BE2C (cell line): ENCODE measurements at regions not wholly inside any gene's neighbourhood (a gene's known extent, or its start where the extent isn't known, plus 50 kb on each side); places are given as distances from the start of the nearest gene placed in this dataset.

Experiments used
- DNase-seq: peaks from one replicate; pipeline ENCODE4 v3.0.0-alpha.2; 2020
- H3K27me3 ChIP-seq: fragments of 250-450 bp; sonication (Bioruptor Pico); 2 replicates; pipeline ENCODE4 v1.5.1; 2020; ENCODE audit warnings: mild to moderate bottlenecking
- H3K36me3 ChIP-seq: fragments of 250-450 bp; sonication (Bioruptor Pico); 2 replicates; pipeline ENCODE4 v1.5.1; 2020; ENCODE audit warnings: mild to moderate bottlenecking
- H3K4me1 ChIP-seq: fragments of 250-450 bp; sonication (Bioruptor Pico); 2 replicates; pipeline ENCODE4 v1.5.1; 2020
- H3K4me3 ChIP-seq: 2 replicates; pipeline ENCODE4 v1.5.1; 2011; ENCODE audit warnings: low read depth, low read length
- H3K9me3 ChIP-seq: fragments of 250-450 bp; sonication (Bioruptor Pico); 2 replicates; pipeline ENCODE4 v1.5.1; 2020
- TF ChIP-seq, protein P1 (sequence below): IDR thresholded peaks from 2 replicates; pipeline ENCODE4 v1.5.1; 2012; ENCODE audit warnings: mild to moderate bottlenecking, low read depth, low read length

DNA sequence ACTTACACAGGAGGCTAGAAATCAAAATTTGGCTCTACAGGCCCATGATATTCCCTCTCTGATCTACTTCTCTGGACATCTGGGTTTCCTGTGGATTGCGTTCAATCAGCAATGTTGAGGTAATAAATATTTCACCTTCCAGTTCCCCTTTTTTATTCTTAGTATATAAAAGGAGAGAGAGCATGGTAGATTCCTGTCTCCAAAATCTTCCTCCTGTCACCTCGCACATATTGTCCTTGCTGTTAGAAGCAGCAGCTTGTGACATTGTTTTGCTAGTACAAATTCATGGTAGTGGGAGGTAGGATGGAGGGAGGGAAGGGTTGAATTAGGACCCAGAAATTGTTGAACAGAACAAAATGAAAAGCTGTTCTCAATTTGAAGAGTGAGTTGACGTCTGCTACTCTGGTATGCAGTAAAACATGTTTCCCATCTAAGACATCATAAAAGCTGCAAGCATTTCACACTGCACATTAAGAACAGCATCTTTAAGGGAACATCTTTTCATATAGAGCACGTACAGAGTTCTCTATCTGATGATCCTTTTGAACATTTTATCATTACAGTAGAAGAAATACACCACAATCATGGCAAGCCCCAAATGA is 156.4 kb downstream of the RDH14 start:
- no peak for DNase-seq
- Histone ChIP-seq H3K9me3 (no peaks in the 10 kb centered on the region), H3K4me1 (no peaks in the 10 kb centered on the region), H3K36me3 (no peaks in the 10 kb centered on the region), H3K4me3 (no peak overlapping the region), H3K27me3 (no peaks in the 10 kb centered on the region)
- TF ChIP-seq, protein P1, sequence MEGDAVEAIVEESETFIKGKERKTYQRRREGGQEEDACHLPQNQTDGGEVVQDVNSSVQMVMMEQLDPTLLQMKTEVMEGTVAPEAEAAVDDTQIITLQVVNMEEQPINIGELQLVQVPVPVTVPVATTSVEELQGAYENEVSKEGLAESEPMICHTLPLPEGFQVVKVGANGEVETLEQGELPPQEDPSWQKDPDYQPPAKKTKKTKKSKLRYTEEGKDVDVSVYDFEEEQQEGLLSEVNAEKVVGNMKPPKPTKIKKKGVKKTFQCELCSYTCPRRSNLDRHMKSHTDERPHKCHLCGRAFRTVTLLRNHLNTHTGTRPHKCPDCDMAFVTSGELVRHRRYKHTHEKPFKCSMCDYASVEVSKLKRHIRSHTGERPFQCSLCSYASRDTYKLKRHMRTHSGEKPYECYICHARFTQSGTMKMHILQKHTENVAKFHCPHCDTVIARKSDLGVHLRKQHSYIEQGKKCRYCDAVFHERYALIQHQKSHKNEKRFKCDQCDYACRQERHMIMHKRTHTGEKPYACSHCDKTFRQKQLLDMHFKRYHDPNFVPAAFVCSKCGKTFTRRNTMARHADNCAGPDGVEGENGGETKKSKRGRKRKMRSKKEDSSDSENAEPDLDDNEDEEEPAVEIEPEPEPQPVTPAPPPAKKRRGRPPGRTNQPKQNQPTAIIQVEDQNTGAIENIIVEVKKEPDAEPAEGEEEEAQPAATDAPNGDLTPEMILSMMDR, result no peak

DNA sequence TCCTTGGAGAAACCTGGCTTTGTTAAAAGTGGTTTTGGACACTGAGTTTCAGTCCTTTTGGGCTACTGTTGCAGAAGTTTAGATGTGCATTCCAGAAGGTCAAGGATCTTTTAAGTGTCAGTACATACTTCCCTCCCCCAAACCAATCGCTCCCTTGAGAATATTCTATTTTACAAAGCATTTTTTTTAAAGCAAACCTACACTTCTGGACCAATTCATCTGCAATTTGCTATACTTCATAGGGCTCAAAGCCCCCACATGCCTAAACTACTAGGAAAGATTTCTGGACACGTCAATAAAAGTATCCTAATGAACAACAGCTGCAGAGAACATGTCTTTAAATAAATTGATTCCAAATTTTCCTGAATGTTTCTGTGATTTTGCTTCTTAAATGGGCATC is 157.6 kb downstream of the RDH14 start:
- Histone ChIP-seq H3K4me1 (no peaks in the 10 kb centered on the region), H3K9me3 (no peaks in the 10 kb centered on the region), H3K27me3 (no peaks in the 10 kb centered on the region), H3K36me3 (no peaks in the 10 kb centered on the region), H3K4me3 (no peak overlapping the region)
- TF ChIP-seq, protein P1, result no peak
- DNase-seq, result no peak

DNA sequence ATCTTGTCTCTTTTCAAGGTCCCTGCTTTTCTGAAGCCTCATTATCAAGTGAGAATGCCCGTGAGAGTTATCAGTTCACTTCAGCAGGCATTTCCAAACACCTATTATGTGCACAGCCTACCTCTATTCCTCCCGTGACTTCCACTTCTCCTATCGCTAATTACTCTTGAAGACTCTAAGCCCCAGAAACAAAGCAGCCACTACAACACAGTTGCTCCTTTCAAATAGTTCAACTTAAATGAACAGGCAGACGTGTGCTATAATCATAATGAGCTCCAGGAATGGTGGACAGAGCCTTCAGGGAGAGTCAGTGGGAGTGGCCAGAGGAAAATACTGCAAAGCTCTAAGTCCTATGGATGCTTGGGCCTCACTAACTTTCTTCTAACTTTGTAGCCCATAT is 159.0 kb downstream of the RDH14 start:
- H3K4me1 ChIP-seq, result no peaks in the 10 kb centered on the region
- no peaks in the 10 kb centered on the region for H3K9me3 ChIP-seq
- H3K27me3 ChIP-seq, result no peaks in the 10 kb centered on the region
- TF ChIP-seq, protein P1, result no peak
- H3K36me3 ChIP-seq, result no peaks in the 10 kb centered on the region
- no peak for DNase-seq
- H3K4me3 ChIP-seq, result no peak overlapping the region

DNA sequence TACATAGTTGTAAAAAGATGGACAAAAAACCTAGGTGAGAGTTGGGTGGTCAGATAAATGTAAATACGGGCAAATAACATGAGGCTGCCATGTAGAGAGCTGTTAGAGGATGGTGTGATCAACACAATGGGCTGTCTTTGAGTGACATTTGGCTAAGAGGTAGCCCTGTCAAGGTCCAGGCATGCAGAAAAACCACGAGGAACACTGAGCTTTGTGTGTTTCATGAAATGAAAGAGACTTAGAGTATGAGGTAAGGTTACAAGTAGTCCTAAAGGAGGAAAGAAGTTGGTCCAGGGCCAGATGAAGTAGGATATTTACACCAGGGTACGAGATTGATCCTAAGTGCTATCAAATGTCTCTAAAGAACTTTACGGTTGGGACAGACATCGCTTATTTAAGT is 160.9 kb downstream of the RDH14 start:
- H3K4me3 ChIP-seq, result no peak overlapping the region
- DNase-seq, result no peak
- H3K36me3 ChIP-seq, result no peaks in the 10 kb centered on the region
- H3K27me3 ChIP-seq, result no peaks in the 10 kb centered on the region
- TF ChIP-seq, protein P1, result no peak
- no peaks in the 10 kb centered on the region for H3K4me1 ChIP-seq
- H3K9me3 ChIP-seq, result no peaks in the 10 kb centered on the region

DNA sequence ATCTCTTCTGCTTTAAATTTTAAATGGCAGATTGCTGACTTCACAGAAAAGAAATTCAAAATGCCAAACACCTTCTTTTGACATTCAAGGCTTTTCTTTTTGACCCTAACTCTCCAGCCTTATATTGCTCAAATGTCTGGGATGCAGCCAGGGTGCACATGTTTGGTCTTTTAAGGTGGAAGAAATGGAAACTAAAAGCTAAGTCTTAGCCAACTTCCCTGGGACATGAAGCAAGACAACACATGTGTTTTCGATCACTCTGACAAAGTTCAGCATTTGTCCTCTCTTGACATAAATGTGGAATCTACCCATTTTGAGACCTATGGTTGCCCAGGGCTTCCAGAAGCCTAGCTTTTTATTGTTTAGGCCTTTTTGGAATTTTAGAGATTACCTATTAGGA is 161.6 kb downstream of the RDH14 start:
- H3K4me3 ChIP-seq, result no peak overlapping the region
- no peaks in the 10 kb centered on the region for H3K9me3 ChIP-seq
- H3K27me3 ChIP-seq, result no peaks in the 10 kb centered on the region
- no peaks in the 10 kb centered on the region for H3K4me1 ChIP-seq
- H3K36me3 ChIP-seq, result no peaks in the 10 kb centered on the region
- no peak for DNase-seq
- TF ChIP-seq, protein P1, result no peak

DNA sequence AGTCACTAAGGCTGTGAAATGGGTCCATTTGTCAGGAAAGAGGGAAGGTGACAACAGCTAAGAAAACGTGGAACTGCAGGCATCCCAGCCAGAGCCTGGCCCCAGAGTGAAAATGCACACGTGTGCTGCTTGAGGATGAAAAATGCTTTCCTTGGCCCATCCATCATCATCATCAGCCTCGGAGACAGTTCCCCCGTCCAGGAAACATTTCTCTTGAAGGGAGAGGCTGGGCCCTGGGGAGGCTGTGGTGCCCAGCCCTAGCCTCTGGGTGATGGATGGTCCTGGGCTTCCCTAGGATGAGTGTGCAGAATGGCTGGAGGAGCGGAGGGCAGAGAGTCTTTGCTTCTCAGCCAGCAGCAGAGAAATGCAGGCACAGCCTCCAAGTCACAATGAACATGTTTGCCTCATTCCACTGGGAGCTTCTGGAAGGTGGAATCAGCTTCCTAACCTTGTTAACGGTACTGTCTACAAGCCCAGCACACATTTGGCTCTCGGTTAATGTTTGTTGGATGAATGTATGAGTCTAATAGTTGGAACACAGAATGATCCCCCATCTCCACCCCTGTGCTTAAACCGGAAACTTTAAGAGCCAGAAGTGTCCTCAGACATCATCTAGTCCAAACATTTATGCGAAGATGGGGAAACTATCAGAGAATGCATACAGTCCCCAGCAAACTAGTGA is 164.0 kb downstream of the RDH14 start:
- H3K4me1 ChIP-seq, result no peaks in the 10 kb centered on the region
- DNase-seq, result no peak
- no peak overlapping the region for H3K4me3 ChIP-seq
- TF ChIP-seq, protein P1, result no peak
- H3K9me3 ChIP-seq, result no peaks in the 10 kb centered on the region
- no peaks in the 10 kb centered on the region for H3K27me3 ChIP-seq
- no peaks in the 10 kb centered on the region for H3K36me3 ChIP-seq
